DMS153 treated with DMSO at 0.1 percent for 48 hours (cell line): ENCODE measurements at regions not wholly inside any gene's neighbourhood (a gene's known extent, or its start where the extent isn't known, plus 50 kb on each side); places are given as distances from the start of the nearest gene placed in this dataset.
"Not testable (repeated sequence)": the region's sequence is repeated elsewhere in the genome, so short reads cannot be mapped to it uniquely, and the experiment has no call there.

Experiments used
- DNase-seq: peaks from one replicate; lab custom pipeline; 2025; ENCODE audit not compliant: unreplicated experiment; lab: John Stamatoyannopoulos, UW

DNA sequence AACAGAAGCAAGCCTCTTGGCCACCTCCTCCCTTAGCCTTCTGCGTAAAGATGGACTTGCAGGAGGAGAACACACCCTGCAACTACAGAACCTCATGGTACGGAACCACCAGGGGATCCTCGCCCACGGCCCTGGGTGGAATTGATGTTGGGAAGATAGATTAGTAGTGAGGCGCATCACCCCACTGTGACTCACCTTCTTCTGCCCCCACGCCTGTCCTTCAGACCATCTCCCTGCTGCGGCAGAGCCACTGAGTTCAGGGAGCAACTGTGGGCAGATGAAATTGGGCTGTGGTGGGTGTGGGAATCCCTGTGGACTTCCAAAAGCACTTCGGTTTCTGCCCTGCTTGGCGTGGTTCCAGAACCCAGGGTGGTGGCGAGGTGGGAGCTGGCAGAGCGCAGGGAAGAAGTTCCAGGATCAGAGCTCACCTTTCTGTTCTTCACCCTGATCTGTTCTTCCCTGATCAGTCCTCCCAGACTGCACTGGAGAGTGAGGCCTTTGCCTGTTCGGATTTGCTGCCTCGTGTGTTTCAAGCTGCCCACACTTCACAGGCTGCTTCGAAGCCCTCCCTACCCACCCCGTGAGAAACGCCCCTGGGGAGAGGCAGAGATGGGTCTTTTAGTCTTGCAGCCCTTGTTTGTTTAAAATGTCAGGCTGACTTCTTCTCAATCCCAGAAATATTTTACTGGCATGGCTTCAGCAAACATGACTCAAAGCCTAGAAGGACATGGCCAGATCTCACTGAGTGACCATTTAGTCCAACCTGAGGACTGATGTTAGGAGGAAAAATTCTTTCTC lies 92.8 kb upstream of the MLN start:
- no peak for DNase-seq

GRCh38 chr6:33895988-33896387 lies 92.2 kb upstream of the MLN start:
- no peak for DNase-seq

GRCh38 chr6:33895296-33895695 lies 91.5 kb upstream of the MLN start:
- no peak for DNase-seq

- DNase-seq = no peak
Measured at GRCh38 chr6:33894438-33894837, 90.6 kb upstream of the MLN start.

GRCh38 chr6:33892581-33893346 lies 89.0 kb upstream of the MLN start:
- no peak for DNase-seq

- no peak for DNase-seq
Measured at GRCh38 chr6:33888664-33889200, 84.9 kb upstream of the MLN start.

DNA sequence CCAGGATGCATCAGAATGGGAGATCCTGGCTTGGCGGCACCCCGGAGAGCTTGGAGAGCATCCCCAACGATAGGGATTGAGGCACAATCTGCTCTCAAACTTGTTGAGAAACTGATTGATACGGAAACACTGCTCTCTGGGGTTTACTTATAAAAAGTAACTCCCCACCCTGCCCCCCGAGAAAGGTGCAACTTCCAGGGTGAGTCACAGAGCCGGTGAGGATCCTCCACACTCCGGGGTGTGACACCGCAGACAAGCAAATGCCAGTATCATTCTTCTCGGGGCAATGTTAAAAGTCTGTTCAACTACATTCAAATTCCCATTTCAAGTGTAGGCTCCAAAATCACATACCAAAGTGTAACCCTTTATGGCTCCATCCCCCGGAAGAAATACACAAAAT lies 84.4 kb upstream of the MLN start:
- DNase-seq = no peak

- DNase-seq = no peak
Measured at GRCh38 chr6:33886673-33887144, 82.9 kb upstream of the MLN start.

GRCh38 chr6:33885132-33886057 lies 81.6 kb upstream of the MLN start:
- no peak for DNase-seq

DNA sequence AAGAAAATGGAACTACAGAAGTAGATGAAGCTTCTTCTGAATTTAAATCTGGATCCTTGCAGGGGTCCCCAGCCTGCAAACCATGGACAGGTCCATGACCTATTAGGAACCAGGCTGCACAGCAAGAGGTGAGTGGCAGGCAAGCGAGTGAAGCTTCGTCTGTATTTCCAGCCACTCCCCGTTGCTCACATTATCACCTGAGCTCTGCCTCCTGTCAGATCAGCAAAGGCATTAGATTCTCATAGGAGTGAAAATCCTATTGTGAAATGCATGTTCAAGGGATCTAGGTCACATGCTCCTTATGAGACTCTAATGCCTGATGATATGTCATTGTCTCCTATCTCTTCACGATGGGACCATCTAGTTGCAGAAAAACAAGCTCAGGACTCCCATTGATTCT lies 79.8 kb upstream of the MLN start:
- DNase-seq = not testable (repeated sequence)

- DNase-seq = no peak
Measured at GRCh38 chr6:33882154-33882553, 78.4 kb upstream of the MLN start.

DNA sequence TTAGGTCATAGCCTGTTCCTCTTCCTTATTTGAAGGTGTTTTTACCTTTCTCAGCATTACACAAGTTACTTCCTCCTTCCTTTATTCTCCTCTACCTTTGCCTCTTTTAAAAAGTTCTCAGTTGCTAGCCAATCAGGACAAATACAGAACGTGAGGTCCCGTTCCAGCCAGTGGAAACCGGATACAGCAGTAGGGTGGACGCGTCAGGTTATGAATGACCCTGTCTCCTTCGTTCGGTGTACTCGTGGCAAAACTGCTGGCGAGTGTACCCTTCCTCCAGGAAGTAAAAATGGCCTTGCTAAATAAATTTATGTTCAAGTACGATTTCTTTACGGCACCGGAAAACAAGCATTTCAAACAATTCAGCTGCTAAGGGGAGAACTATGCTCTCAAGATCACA lies 77.0 kb upstream of the MLN start:
- DNase-seq = no peak

DNA sequence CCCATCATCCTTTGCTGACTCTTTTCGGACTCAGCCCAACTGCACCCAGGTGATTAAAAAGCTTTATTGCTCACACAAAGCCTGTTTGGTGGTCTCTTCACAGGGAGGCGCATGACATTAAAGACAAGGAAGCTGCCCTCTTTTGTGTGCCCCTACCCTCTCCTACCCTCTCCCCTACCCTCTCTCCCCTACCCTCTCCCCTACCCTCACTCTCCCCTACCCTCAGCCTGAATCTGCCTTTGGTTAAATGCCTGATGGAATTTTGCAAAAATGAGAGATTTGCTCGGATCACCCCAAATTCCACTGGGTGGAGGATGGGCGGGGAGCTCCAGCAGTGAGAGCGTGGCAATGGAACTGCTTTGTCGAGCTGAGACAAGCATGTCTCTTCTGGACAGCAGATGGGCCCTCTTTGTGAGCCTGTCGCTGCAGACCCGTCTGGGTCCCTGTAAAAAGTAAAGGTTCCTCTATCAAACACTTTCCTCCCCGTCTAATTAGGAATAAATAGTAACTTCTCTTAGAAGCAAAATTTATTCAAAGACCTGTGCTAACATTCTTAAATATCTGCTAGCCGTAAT lies 76.4 kb upstream of the MLN start:
- no peak for DNase-seq

GRCh38 chr6:33878562-33878961 lies 74.8 kb upstream of the MLN start:
- DNase-seq = peak; percentile 91

DNA sequence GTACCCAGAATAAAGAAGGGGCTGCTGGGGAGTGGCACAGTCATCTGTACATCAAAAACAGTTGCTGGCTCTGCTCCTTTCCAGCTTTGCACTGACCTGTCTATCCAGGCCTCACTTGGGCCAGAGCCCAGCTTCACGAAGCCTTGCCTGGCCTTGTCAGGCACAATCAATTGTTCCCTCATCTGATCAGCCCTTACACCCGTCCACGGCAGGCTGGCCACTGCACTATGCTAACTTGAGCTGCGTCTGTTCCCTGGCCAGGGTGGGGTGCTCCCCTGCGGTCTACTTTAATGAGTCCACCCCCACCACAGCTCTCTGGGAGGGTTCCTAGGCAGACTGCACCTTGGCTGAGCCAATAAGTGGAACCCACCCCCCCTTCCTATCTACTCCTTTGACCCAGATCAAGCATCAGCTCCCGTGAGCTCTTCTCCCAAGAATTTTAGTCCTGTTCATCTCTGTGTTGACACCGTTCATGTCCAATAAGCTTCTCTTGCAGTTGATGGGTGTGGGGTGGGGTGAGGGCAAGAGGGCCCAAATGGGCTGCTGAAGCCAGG lies 74.3 kb upstream of the MLN start:
- no peak for DNase-seq

- DNase-seq = no peak
Measured at GRCh38 chr6:33875696-33876095, 71.9 kb upstream of the MLN start.

GRCh38 chr6:33875141-33875581 lies 71.4 kb upstream of the MLN start:
- no peak for DNase-seq

GRCh38 chr6:33874136-33874760 lies 70.4 kb upstream of the MLN start:
- no peak for DNase-seq

DNA sequence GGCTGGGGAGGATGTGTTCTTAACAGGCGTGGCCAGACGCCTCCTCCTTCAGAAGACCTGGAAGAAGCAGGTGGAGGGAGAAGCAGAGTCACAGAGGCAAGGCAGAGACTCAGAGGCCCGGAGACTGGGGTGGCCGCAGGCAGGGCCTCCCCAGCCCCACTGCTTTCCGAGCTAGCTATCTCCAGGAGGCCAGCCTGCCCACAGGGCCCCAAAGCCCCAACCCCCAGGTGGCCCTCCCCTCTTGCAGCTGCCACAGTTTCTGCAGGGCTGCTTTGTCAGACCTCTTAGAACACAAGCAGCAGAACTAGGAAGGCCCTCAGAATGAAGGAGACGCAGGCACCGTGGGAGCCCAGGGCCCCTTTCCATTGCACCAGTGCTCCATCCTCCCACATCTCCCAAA lies 69.0 kb upstream of the MLN start:
- DNase-seq = no peak
